Cerebellar nuclear complex (tissue), 1 donor: ENCODE measurements at regions not wholly inside any gene's neighbourhood (a gene's known extent, or its start where the extent isn't known, plus 50 kb on each side); places are given as distances from the start of the nearest gene placed in this dataset.
"Not testable (repeated sequence)": the region's sequence is repeated elsewhere in the genome, so short reads cannot be mapped to it uniquely, and the experiment has no call there.

Experiments
- DNase-seq, 2 experiments: peaks; one replicate each; lab custom pipeline; 2025; lab: John Stamatoyannopoulos, UW

DNA sequence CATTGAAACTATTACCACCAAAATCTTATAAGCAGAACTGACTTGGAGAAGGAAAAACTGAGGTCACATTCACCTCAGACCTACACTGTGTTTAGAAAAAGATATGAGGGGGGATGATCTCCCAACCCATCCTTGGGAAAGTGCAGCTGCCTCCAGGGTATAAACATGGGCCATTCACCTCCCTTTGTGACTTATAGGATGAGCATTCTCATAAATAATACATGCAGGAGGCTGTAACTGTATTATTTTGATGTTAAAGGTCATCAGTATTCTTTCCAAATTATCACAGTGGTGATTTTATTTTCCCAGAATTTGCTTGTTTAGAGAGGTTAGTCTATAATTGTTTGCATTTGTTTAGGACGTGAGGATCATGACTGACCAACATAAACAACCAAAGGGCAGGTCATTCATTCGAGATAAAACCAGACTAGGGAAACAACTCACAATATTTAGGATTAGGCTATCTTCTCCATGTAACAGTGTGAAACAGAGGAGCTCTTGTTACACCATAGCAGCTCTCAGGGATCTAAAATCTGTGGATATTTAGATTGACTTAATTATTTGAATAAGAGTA, 109.2 kb upstream of the NR5A2 start:
- no peak for DNase-seq

- DNase-seq, result no peak
Measured at GRCh38 chr1:199920635-199921034, 106.9 kb upstream of the NR5A2 start.

DNA sequence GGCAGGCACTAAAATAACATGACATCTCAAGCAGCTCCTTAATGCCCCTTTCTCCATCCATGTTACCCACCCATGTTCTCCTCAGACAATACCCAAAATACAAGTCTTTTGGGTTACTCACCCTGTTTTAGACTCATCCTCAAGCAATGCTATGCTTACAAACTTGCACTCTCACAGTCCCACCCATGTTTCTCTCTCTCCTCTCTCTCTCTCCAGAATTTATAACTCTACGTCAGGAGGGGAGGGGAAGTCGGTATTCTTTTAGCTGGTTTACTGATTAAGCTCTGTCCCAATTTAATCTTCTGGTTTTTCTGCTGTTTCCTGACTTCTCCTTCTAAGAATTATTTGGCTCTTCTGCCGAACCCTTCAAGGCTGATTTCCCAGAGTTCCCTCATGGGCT, 98.0 kb upstream of the NR5A2 start:
- no peak for DNase-seq

DNA sequence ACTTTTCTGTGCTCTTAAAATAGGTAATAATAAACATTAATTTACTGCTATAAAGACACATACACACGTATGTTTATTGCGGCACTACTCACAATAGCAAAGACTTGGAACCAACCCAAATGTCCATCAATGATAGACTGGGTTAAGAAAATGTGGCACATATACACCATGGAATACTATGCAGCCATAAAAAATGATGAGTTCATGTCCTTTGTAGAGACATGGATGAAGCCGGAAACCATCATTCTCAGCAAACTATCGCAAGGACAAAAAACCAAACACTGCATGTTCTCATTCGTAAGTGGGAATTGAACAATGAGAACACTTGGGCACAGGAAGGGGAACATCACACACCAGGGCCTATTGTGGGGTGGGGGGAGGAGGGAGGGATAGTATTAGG, 97.4 kb upstream of the NR5A2 start:
- not testable (repeated sequence) for DNase-seq

DNA sequence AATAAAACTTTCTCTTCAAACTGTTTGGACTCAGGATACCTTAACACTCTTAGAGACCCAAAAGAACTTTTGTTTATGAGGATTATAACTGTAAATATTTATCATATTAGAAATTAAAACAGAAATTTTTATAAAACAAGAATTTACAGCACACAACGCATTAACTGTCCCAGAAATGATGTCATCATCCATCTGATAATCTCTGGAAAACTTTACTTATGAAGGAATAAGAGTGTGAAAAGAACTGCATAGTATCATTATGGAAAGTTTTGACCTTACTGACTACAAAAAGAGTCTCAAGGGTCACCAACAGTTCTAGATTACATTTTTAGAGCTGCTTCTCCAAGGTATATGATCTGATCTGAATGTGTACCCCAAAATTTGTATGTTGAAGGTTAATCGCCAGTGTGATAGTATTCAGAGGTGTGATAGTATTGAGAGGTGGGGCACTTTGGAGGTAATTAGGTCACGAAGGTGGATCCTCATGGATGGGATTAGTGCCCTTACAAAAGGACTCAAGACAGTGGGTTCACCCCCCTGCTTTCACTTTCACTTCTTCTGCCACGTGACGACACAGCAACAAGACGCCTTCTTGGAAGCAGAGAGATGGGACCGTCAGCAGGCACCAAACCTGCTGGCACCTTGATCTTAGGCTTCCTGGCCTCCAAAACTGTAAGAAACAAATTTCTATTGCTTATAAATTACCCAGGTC, 95.7 kb upstream of the NR5A2 start:
- no peak for DNase-seq

- no peak for DNase-seq
Measured at GRCh38 chr1:199932462-199932861, 95.0 kb upstream of the NR5A2 start.

- no peak for DNase-seq
Measured at GRCh38 chr1:199936441-199936840, 91.1 kb upstream of the NR5A2 start.

GRCh38 chr1:199937161-199937560, 90.3 kb upstream of the NR5A2 start:
- no peak for DNase-seq

- no peak for DNase-seq
Measured at GRCh38 chr1:199937661-199938060, 89.8 kb upstream of the NR5A2 start.

DNA sequence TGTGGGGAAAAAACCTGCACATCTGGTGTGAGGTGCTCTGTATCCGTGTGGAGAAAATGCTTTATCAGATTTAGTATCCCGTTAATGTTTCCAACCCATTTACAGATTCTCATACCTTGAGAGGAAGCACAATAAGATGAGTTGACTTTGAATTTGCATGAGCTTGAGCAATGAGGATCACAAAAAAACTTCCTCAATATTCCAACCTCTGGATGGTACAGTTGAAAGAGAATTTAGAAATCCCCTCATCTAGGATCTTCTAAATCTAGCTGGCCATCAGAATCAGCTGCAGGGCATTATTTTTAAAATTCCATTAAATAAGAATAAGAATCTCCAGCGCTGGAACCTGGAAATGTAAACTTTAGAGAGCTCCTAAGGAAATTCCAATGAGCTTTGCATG, 82.5 kb upstream of the NR5A2 start:
- DNase-seq, result no peak

DNA sequence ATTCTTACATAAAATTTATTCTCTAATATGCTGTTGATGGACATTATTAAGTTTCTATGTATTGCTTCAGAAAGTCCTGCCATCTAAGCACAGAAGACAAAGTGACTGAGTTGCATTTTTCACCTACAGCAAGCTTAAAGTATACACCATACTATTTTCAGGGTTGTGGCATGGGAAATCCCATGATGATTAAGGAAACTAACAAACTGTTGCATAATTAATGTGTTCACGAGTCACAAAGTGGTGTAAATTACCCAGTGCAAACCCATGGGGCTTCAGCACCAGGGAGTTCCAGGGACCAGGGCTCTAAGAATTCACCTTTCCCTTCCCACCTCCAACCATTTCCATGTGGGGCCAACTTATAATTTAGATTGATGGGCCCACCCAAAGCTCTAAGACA, 81.9 kb upstream of the NR5A2 start:
- no peak for DNase-seq

DNA sequence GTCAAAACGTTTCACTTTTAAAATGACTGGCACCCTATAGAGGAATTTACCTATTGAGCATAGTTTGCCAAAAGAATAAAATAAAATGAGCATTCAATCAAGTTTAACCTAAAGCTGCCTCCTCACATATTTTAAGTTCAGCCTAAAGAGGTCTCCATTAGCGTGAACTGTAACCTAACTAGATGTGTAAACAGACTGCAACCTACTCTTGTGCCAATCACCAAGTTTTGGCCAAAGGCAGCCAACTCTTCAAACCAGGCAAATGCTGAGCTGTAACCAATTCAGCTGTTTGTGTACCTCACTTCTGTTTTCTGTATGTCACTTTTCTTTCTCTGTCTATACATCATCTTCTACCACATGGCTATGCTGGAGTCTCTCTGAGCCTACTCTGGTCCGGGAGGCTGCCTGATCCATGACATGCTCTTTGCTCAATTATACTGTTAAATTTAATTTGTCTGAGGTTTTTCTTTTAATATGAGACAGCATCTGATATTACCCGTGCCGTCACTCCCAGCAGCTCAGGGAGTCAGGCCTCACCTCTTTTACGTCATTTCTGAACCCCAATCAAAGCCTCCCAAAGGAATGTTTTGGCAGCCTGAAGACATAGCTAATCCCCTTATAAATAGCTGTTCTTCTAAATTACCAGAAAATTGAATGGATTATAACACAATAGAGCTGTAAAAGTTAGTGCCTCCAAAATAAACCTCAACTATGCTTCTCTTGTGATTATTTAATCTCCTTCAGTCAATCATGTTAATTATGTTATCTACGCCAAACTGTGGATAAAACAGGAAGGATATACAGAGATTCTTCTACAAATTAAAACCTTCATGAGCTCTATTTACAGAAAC, 81.0 kb upstream of the NR5A2 start:
- no peak for DNase-seq

GRCh38 chr1:199948587-199949280, 78.8 kb upstream of the NR5A2 start:
- no peak for DNase-seq

DNA sequence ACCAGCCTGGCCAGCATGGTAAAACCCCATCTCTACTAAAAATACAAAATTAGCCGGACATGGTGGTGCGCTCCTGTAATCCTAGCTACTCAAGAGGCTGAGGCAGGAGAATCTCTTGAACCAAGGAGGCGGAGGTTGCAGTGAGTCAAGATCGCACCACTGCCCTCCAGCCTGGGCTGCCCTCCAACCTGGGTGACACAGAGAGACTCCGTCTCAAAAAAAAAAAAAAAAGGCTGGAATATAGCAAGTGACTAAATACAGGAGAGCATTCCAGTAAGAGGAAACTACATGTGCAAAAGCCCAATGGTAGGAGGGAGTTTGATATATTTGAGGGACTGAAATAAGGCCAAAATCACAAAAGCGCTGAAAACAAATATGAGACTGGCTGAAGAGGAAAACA, 76.5 kb upstream of the NR5A2 start:
- DNase-seq, result not testable (repeated sequence)

DNA sequence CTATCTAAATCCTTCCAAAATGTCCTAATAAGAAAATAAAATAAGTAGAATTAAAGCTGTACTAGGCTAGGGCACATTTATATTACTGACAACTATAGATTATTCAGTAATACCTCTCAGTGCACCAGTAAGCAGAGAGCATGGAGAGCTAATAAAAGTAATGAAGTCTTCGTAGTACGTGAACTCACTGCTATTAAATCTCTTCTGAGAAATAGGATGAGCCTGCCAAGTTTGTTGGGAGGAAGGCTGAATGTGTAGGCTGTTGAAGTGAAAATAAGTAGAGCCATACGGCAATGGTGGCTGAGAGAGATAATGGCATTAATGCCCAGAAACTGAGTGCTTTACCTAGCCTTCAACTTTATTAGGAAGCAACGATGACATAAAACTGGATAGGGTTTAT, 73.9 kb upstream of the NR5A2 start:
- DNase-seq, result no peak

GRCh38 chr1:199954699-199955098, 72.8 kb upstream of the NR5A2 start:
- DNase-seq, result no peak

DNA sequence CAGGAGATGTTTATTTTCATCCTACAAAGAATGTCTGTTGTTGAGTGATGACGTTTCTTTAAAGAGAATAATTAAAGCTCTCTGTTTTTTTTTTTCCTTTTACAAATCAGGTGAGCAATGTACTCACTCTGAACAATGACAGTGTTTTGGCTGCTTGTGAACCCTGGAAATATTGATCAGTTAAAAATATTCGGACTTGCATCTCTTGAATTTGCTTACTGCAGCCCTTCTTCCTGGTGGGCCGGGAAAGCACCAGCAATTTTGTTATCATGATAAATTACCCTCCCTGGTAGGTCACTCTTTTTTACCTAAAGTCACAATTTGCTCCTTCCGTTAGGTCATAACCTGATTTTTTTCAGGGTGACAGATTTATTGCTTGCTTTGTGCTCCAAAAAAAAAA, 72.3 kb upstream of the NR5A2 start:
- DNase-seq, result no peak

GRCh38 chr1:199956005-199956404, 71.5 kb upstream of the NR5A2 start:
- no peak for DNase-seq

DNA sequence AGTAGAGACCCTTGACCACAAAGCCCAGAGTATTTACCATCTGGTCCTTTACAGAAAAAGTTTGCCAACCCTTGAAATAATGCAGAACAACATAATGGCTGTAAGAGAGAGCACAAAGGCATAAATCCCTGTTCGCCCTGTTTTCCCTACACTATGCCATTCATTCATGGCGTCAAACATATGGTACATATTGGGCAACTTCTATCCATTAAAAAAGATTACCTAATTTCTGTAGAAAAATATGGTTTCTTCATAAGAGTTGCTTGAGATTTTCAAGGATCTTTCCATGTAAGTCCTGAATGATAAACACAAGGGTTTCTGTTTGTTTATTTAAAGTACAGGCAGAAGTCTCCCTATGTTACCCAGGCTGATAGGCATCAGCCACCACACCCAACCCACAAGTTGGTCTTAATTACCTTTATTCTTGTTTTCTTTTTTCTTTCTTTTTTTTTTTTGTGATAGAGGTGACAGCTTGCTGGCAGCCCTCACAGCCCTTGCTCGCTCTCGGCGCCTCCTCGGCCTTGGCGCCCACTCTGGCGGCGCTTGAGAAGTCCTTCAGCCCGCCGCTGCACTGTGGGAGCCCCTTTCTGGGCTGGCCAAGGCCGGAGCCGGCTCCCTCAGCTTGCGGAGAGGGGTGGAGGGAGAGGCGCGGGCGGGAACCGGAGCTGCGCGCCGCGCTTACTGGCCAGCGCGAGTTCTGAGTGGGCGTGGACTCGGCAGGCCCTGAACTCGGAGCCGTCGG, 68.3 kb upstream of the NR5A2 start:
- DNase-seq, result no peak

DNA sequence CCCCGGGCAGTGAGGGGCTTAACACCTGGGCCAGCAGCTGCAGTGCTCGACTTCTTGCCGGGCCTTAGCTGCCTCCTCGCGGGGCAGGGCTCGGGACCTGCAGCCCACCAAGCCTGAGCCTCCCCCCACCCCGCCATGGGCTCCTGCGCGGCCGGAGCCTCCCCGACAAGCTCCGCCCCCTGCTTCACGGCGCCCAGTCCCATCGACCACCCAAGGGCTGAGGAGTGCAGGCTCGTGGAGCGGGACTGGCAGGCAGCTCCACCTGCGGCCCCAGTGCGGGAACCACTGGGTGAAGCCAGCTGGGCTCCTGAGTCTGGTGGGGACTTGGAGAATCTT, 67.8 kb upstream of the NR5A2 start:
- DNase-seq, result no peak

- no peak for DNase-seq
Measured at GRCh38 chr1:199970125-199970524, 57.4 kb upstream of the NR5A2 start.
